Caco-2 (cell line): ENCODE measurements at regions not wholly inside any gene's neighbourhood (a gene's known extent, or its start where the extent isn't known, plus 50 kb on each side); places are given as distances from the start of the nearest gene placed in this dataset.

ENCODE experiments used
- BruUV-seq: library from RNA; stranded (reverse); fragments of 400-500 nt; replicated peaks from 2 replicates; lab custom pipeline; 2021; lab: Mats Ljungman, UMichigan
- CTCF ChIA-PET: fragments of 300-600 bp; sonication (Branson Sonifier 250); formaldehyde crosslinking; loops from one replicate; lab custom pipeline; 2022; ENCODE audit warnings: antibody characterized with exemption; lab: Charles Lee
- POLR2A ChIA-PET: fragments of 300-600 bp; sonication (Branson Sonifier 250); formaldehyde crosslinking; loops from one replicate; lab custom pipeline; 2022; ENCODE audit warnings: antibody characterized with exemption; lab: Charles Lee
- DNase-seq, 2 experiments: peaks; one replicate each; pipeline versions ENCODE4 v3.0.0 to v3.0.0-alpha.2; 2020 to 2022
- H3K27me3 ChIP-seq: replicated peaks from 2 replicates; pipeline ENCODE4 v1.6.0; 2011; ENCODE audit warnings: low read length; ENCODE audit not compliant: control insufficient read depth, insufficient read depth
- H3K36me3 ChIP-seq: 2 replicates; pipeline ENCODE4 v1.5.1; 2011; ENCODE audit warnings: low read length; ENCODE audit not compliant: control insufficient read depth, insufficient read depth
- H3K4me1 ChIP-seq: fragments of 250-450 bp; sonication (Bioruptor Pico); 2 replicates; pipeline ENCODE4 v1.5.1; 2020; ENCODE audit warnings: mild to moderate bottlenecking
- H3K4me3 ChIP-seq: 2 replicates; pipeline ENCODE4 v1.5.1; 2011; ENCODE audit warnings: low read depth, mild to moderate bottlenecking, control low read depth, low read length
- H3K9me3 ChIP-seq: fragments of 250-450 bp; sonication (Bioruptor Pico); 2 replicates; pipeline ENCODE4 v1.5.1; 2020; ENCODE audit warnings: mild to moderate bottlenecking, moderate library complexity
- H3K27ac Mint-ChIP-seq: one replicate; pipeline ENCODE4 v1.8.0; 2022; ENCODE audit warnings: mixed read lengths; ENCODE audit not compliant: unreplicated experiment
- H3K27me3 Mint-ChIP-seq: one replicate; pipeline ENCODE4 v1.8.0; 2022; ENCODE audit warnings: mixed read lengths; ENCODE audit not compliant: insufficient read depth, unreplicated experiment
- H3K36me3 Mint-ChIP-seq: one replicate; pipeline ENCODE4 v1.8.0; 2022; ENCODE audit warnings: mild to moderate bottlenecking, mixed read lengths; ENCODE audit not compliant: insufficient read depth, unreplicated experiment
- H3K4me1 Mint-ChIP-seq: one replicate; pipeline ENCODE4 v1.8.0; 2022; ENCODE audit warnings: low read depth, mixed read lengths; ENCODE audit not compliant: unreplicated experiment
- H3K4me3 Mint-ChIP-seq: one replicate; pipeline ENCODE4 v1.8.0; 2022; ENCODE audit warnings: mild to moderate bottlenecking, moderate library complexity, mixed read lengths; ENCODE audit not compliant: unreplicated experiment
- H3K9me3 Mint-ChIP-seq: one replicate; pipeline ENCODE4 v1.8.0; 2022; ENCODE audit warnings: mixed read lengths; ENCODE audit not compliant: unreplicated experiment
- CTCF ChIP-seq, 2 experiments: fragments of 200-600 bp in 1 of 2; IDR thresholded peaks; 1 replicate in 1 of 2; 2 replicates in 1 of 2; pipeline versions ENCODE4 v1.5.1 to v1.8.0; 2011 to 2022; ENCODE audit warnings: antibody characterized with exemption in 1 of 2, control low read depth in 1 of 2, inconsistent platforms in 1 of 2, low read depth in 1 of 2, low read length in 1 of 2, mild to moderate bottlenecking in 1 of 2, moderate library complexity in 1 of 2; ENCODE audit not compliant: insufficient read depth in 1 of 2, severe bottlenecking in 1 of 2, unreplicated experiment in 1 of 2
- intact Hi-C: fragments of 100-400 bp; cut with micrococcal nuclease; formaldehyde crosslinking; loops from one replicate; pipeline ENCODE4 v1.10.0; 2022; ENCODE audit not compliant: unreplicated experiment

GRCh38 chr13:47277774-47278173, 380.9 kb upstream of the HTR2A start:
- ChIA-PET POLR2A (no interaction called here), CTCF (no interaction called here)
- no peaks in the 10 kb centered on the region for H3K9me3 Mint-ChIP-seq
- no peak overlapping the region for H3K27ac Mint-ChIP-seq
- DNase-seq, result no peak
- Histone ChIP-seq H3K4me3 (no peak overlapping the region), H3K9me3 (no peaks in the 10 kb centered on the region), H3K4me1 (no peaks in the 10 kb centered on the region), H3K27me3 (no peaks in the 10 kb centered on the region), H3K36me3 (no peaks in the 10 kb centered on the region)
- peaks cover 8% of the 10 kb centered on the region for H3K27me3 Mint-ChIP-seq
- TF ChIP-seq CTCF (IDR thresholded peaks at IDR 0.05; ENCODE audit: insufficient read depth in 1 of 2, low read depth in 1 of 2, low read length in 1 of 2, severe bottlenecking in 1 of 2, unreplicated experiment in 1 of 2), result no peak
- intact Hi-C loops, result no loop called here
- BruUV-seq, result no TSS peak
- H3K4me1 Mint-ChIP-seq, result no peaks in the 10 kb centered on the region
- H3K4me3 Mint-ChIP-seq, result no peak overlapping the region
- no peaks in the 10 kb centered on the region for H3K36me3 Mint-ChIP-seq

GRCh38 chr13:47268270-47268669, 371.4 kb upstream of the HTR2A start:
- ChIA-PET CTCF (no interaction called here), POLR2A (no interaction called here)
- Mint-ChIP-seq H3K4me3 (no peak overlapping the region), H3K27ac (no peak overlapping the region), H3K4me1 (no peaks in the 10 kb centered on the region), H3K27me3 (peaks cover 6% of the 10 kb centered on the region), H3K9me3 (no peaks in the 10 kb centered on the region), H3K36me3 (no peaks in the 10 kb centered on the region)
- no TSS peak for BruUV-seq
- Histone ChIP-seq H3K4me3 (no peak overlapping the region), H3K27me3 (no peaks in the 10 kb centered on the region), H3K36me3 (no peaks in the 10 kb centered on the region), H3K9me3 (no peaks in the 10 kb centered on the region), H3K4me1 (no peaks in the 10 kb centered on the region)
- no peak for DNase-seq
- no peak for TF ChIP-seq CTCF (IDR thresholded peaks at IDR 0.05; ENCODE audit: insufficient read depth in 1 of 2, low read depth in 1 of 2, low read length in 1 of 2, severe bottlenecking in 1 of 2, unreplicated experiment in 1 of 2)
- intact Hi-C loops, result no loop called here

GRCh38 chr13:47258384-47258783, 361.5 kb upstream of the HTR2A start:
- no TSS peak for BruUV-seq
- Mint-ChIP-seq H3K4me1 (no peaks in the 10 kb centered on the region), H3K9me3 (no peaks in the 10 kb centered on the region), H3K27ac (no peak overlapping the region), H3K27me3 (peaks cover 9% of the 10 kb centered on the region), H3K4me3 (no peak overlapping the region), H3K36me3 (no peaks in the 10 kb centered on the region)
- ChIA-PET CTCF (interaction anchor here (0.9 kb wide), 1 partner anchor 284 kb away, joined by 6 read pairs; no protein-coding TSS in a partner anchor), POLR2A (no interaction called here)
- Histone ChIP-seq H3K36me3 (no peaks in the 10 kb centered on the region), H3K27me3 (no peaks in the 10 kb centered on the region), H3K9me3 (no peaks in the 10 kb centered on the region), H3K4me1 (no peaks in the 10 kb centered on the region), H3K4me3 (no peak overlapping the region)
- no peak for TF ChIP-seq CTCF (IDR thresholded peaks at IDR 0.05; ENCODE audit: insufficient read depth in 1 of 2, low read depth in 1 of 2, low read length in 1 of 2, severe bottlenecking in 1 of 2, unreplicated experiment in 1 of 2)
- no peak for DNase-seq
- intact Hi-C loops, result no loop called here
